HEK293T (cell line): ENCODE measurements at regions not wholly inside any gene's neighbourhood (a gene's known extent, or its start where the extent isn't known, plus 50 kb on each side); places are given as distances from the start of the nearest gene placed in this dataset.

Source experiments
- CTCF ChIA-PET: fragments of 350-600 bp; formaldehyde crosslinking; extraction: SDS; loops from one replicate; lab custom pipeline; 2021; ENCODE audit warnings: antibody characterized with exemption, inconsistent platforms; lab: Yijun Ruan, JAX
- POLR2A ChIA-PET: fragments of 350-600 bp; formaldehyde crosslinking; extraction: SDS; loops from one replicate; lab custom pipeline; 2020; ENCODE audit warnings: antibody characterized with exemption, inconsistent platforms; lab: Yijun Ruan, JAX
- DNase-seq: peaks from one replicate; pipeline ENCODE4 v3.0.0; 2012; ENCODE audit warnings: mixed read lengths; ENCODE audit errors: extremely low spot score
- ARNT ChIP-seq: fragments of 450-650 bp; IDR thresholded peaks from 2 replicates; pipeline ENCODE4 v1.6.1; 2017; ENCODE audit warnings: mild to moderate bottlenecking
- BHLHE40 ChIP-seq: fragments of 450-650 bp; IDR thresholded peaks from 2 replicates; pipeline ENCODE4 v1.6.1; 2016; ENCODE audit warnings: mild to moderate bottlenecking, moderate library complexity, borderline replicate concordance
- CTBP1 ChIP-seq: fragments of 450-650 bp; IDR thresholded peaks from 2 replicates; pipeline ENCODE4 v1.6.1; 2016; ENCODE audit warnings: borderline replicate concordance
- ELF4 ChIP-seq: fragments of 450-650 bp; IDR thresholded peaks from 2 replicates; pipeline ENCODE4 v1.6.1; 2017; ENCODE audit warnings: antibody characterized with exemption
- FOXA1 ChIP-seq: fragments of 450-650 bp; IDR thresholded peaks from 2 replicates; pipeline ENCODE4 v1.6.1; 2016; ENCODE audit warnings: mild to moderate bottlenecking
- FOXK2 ChIP-seq: fragments of 450-650 bp; IDR thresholded peaks from 2 replicates; pipeline ENCODE4 v1.6.1; 2016; ENCODE audit warnings: mild to moderate bottlenecking
- FOXM1 ChIP-seq: fragments of 450-650 bp; IDR thresholded peaks from 2 replicates; pipeline ENCODE4 v1.6.1; 2017; ENCODE audit warnings: mild to moderate bottlenecking, borderline replicate concordance
- HDGF ChIP-seq: fragments of 450-650 bp; IDR thresholded peaks from 2 replicates; pipeline ENCODE4 v1.6.1; 2017; ENCODE audit warnings: antibody characterized with exemption, borderline replicate concordance
- L3MBTL2 ChIP-seq: fragments of 450-650 bp; conservative IDR thresholded peaks from 2 replicates; pipeline ENCODE4 v1.6.1; 2016; ENCODE audit warnings: mild to moderate bottlenecking
- LEF1 ChIP-seq: fragments of 450-650 bp; IDR thresholded peaks from 2 replicates; pipeline ENCODE4 v1.6.1; 2017; ENCODE audit warnings: mild to moderate bottlenecking, borderline replicate concordance
- NFRKB ChIP-seq: fragments of 450-650 bp; IDR thresholded peaks from 2 replicates; pipeline ENCODE4 v1.6.1; 2016; ENCODE audit warnings: mild to moderate bottlenecking, moderate library complexity
- SP1 ChIP-seq: fragments of 450-650 bp; IDR thresholded peaks from 2 replicates; pipeline ENCODE4 v1.6.1; 2017
- SUZ12 ChIP-seq: fragments of 450-650 bp; IDR thresholded peaks from 2 replicates; pipeline ENCODE4 v1.6.1; 2016; ENCODE audit warnings: mild to moderate bottlenecking
- TARDBP ChIP-seq: fragments of 450-650 bp; IDR thresholded peaks from 2 replicates; pipeline ENCODE4 v1.6.1; 2016
- ZNF384 ChIP-seq: fragments of 450-650 bp; IDR thresholded peaks from 2 replicates; pipeline ENCODE4 v1.6.1; 2016
- TF ChIP-seq, protein P1 (sequence below): fragments of 450-650 bp; IDR thresholded peaks from 2 replicates; pipeline ENCODE4 v1.6.1; 2016

DNA sequence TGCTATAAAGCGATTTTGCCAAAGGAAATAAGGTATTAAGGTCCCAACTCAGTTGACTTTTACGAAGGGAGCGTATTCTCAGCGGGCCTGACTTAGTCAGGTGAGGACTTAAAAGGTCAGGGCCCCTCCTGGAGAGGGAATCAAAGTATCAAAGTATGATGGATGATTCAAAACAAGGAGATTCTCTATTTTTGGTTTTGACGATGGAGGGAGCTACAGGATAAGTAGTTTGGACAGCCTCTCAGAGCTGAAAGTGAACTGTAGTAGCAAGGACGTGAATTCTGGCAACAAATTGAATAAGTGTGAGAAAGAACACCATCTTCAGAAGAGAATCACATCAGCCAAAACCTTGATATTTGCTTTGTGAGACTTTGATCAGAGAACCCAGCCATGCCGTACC, 1186.5 kb downstream of the SI start:
- POLR2A ChIA-PET: no interaction called here
- TF ChIP-seq, protein P1, sequence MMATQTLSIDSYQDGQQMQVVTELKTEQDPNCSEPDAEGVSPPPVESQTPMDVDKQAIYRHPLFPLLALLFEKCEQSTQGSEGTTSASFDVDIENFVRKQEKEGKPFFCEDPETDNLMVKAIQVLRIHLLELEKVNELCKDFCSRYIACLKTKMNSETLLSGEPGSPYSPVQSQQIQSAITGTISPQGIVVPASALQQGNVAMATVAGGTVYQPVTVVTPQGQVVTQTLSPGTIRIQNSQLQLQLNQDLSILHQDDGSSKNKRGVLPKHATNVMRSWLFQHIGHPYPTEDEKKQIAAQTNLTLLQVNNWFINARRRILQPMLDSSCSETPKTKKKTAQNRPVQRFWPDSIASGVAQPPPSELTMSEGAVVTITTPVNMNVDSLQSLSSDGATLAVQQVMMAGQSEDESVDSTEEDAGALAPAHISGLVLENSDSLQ: peak; percentile 60; the same call in 1 of the 2 replicates
- no peak for TF ChIP-seq HDGF
- TF ChIP-seq CTBP1: no peak; the same call in 1 of the 2 replicates
- CTCF ChIA-PET: no interaction called here
- DNase-seq: peak; percentile 23

GRCh38 chr3:163890661-163891060, 1187.6 kb downstream of the SI start:
- TF ChIP-seq CTBP1 (peak; percentile 94), FOXA1 (no peak), BHLHE40 (no peak)
- TF ChIP-seq, protein P1: peak; percentile 89
- no peak for DNase-seq
- ChIA-PET POLR2A (no interaction called here), CTCF (no interaction called here)

DNA sequence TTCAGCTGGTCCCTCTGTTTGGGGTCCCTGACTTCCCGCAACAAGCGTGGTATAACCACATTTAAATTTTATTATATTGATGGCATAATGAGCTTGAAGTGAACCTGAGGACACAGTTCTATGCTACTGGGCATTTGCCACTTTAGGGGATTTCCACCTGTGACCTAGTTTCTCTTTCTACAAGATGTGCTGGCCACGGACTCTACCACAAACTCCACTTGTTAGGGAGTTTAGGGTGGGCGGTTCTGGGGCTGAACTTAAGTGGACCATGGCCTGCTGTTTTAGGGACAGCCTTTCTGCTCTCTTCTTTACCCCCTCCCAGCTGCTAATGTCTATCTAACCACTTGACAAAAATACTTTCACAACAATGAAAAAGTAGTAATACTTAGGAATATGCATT, 1199.1 kb downstream of the SI start:
- no peak for TF ChIP-seq HDGF
- TF ChIP-seq ZNF384: no peak
- TF ChIP-seq L3MBTL2: no peak
- TF ChIP-seq NFRKB: no peak
- CTCF ChIA-PET: no interaction called here
- no peak for DNase-seq
- POLR2A ChIA-PET: no interaction called here

DNA sequence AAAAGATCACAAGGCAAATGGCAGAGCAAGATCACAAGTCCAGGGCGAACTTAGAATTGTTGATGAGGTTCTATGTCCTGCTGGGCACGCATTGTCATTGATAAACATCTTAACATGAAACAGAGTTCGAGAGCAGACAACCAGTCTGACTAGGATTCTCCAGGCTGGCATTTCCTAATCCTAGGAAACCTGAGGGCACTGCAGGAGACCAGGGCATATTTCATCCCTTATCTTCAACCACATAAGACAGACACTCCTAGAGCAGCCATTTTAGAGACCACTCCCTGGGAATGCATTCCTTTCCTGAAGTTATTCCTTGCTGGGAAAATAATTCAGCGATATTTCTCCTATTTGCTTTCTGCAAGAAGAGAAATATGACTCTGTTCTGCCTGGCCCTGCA, 1199.9 kb downstream of the SI start:
- TF ChIP-seq L3MBTL2 (peak; percentile 11; the same call in 1 of the 2 replicates), FOXK2 (no peak)
- ChIA-PET POLR2A (no interaction called here), CTCF (no interaction called here)
- no peak for DNase-seq

DNA sequence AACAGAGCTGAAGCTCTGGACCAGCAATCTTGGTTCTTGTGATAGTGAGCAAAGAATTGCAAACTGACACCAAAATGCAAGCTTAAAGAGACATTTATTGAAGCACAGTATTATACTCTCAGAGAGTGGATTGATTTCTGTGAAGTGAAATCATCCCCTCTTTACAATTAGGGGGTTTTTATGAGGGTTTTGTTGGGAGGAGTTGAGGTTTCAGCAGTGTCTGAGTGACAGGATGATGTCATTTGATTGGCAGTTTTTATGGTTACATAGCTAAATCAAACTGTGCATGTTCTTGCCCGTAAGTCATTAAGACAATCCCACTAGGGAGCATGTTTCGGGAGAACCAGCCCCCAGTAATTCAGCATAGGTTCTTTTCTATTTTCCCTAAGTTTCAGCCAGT, 1200.5 kb downstream of the SI start:
- CTCF ChIA-PET: no interaction called here
- POLR2A ChIA-PET: no interaction called here

GRCh38 chr3:163863146-163863545, 1215.2 kb downstream of the SI start:
- DNase-seq: no peak
- ChIA-PET CTCF (no interaction called here), POLR2A (no interaction called here)
- no peak for TF ChIP-seq SUZ12
- TF ChIP-seq TARDBP: no peak
- TF ChIP-seq, protein P1: no peak
- TF ChIP-seq ZNF384: no peak
- TF ChIP-seq FOXM1: no peak
- no peak for TF ChIP-seq FOXK2
- no peak for TF ChIP-seq BHLHE40
- TF ChIP-seq NFRKB: no peak
- no peak for TF ChIP-seq CTBP1
- no peak for TF ChIP-seq FOXA1
- no peak for TF ChIP-seq L3MBTL2
- no peak for TF ChIP-seq SP1
- TF ChIP-seq ELF4: no peak
- no peak for TF ChIP-seq LEF1
- TF ChIP-seq ARNT: no peak
- TF ChIP-seq HDGF: no peak

More for the DNA sequence above, 1200.5 kb downstream of the SI start:
- DNase-seq: peak; percentile 22
- no peak for TF ChIP-seq ARNT
- peak; percentile 35; the same call in 1 of the 2 replicates for TF ChIP-seq CTBP1
- TF ChIP-seq, protein P1: peak; percentile 99
- no peak for TF ChIP-seq FOXA1

GRCh38 chr3:163852233-163852632, 1226.1 kb downstream of the SI start:
- TF ChIP-seq BHLHE40 (no peak), FOXA1 (no peak), LEF1 (no peak), L3MBTL2 (no peak), ZNF384 (no peak), TARDBP (no peak), ARNT (no peak), NFRKB (no peak), FOXK2 (no peak), SP1 (no peak), CTBP1 (no peak), ELF4 (no peak), SUZ12 (no peak), FOXM1 (no peak), HDGF (no peak)
- TF ChIP-seq, protein P1: no peak

More at GRCh38 chr3:163852233-163852632, 1226.1 kb downstream of the SI start:
- no peak for DNase-seq
- ChIA-PET POLR2A (no interaction called here), CTCF (no interaction called here)
